Ishikawa (cell line): ENCODE measurements at regions not wholly inside any gene's neighbourhood (a gene's known extent, or its start where the extent isn't known, plus 50 kb on each side); places are given as distances from the start of the nearest gene placed in this dataset.

Experiments
- CEBPB ChIP-seq: IDR thresholded peaks from 2 replicates; pipeline ENCODE4 v1.6.1; 2012
- CREB1 ChIP-seq: IDR thresholded peaks from 2 replicates; pipeline ENCODE4 v1.6.1; 2012; ENCODE audit warnings: low read depth
- EGR1 ChIP-seq: IDR thresholded peaks from 2 replicates; pipeline ENCODE4 v1.6.1; 2012
- EP300 ChIP-seq: IDR thresholded peaks from 2 replicates; pipeline ENCODE4 v1.6.1; 2012; ENCODE audit warnings: borderline replicate concordance
- FOXM1 ChIP-seq: IDR thresholded peaks from 2 replicates; pipeline ENCODE4 v1.6.1; 2012; ENCODE audit warnings: low read depth, borderline replicate concordance
- NFIC ChIP-seq: IDR thresholded peaks from 2 replicates; pipeline ENCODE4 v1.6.1; 2012
- RAD21 ChIP-seq: IDR thresholded peaks from 2 replicates; pipeline ENCODE4 v1.6.1; 2012; ENCODE audit warnings: low read depth
- TAF1 ChIP-seq: IDR thresholded peaks from 2 replicates; pipeline ENCODE4 v1.6.1; 2012; ENCODE audit warnings: low read depth, mild to moderate bottlenecking
- TCF12 ChIP-seq: IDR thresholded peaks from 2 replicates; pipeline ENCODE4 v1.6.1; 2012; ENCODE audit warnings: low read depth
- TEAD4 ChIP-seq: IDR thresholded peaks from 2 replicates; pipeline ENCODE4 v1.6.1; 2012
- YY1 ChIP-seq: IDR thresholded peaks from 2 replicates; pipeline ENCODE4 v1.6.1; 2012; ENCODE audit warnings: low read depth
- ZBTB7A ChIP-seq: IDR thresholded peaks from 2 replicates; pipeline ENCODE4 v1.6.1; 2012; ENCODE audit warnings: low read depth
- TF ChIP-seq, protein P1 (sequence below): IDR thresholded peaks from 2 replicates; pipeline ENCODE4 v1.6.1; 2012
- TF ChIP-seq, protein P2 (sequence below): IDR thresholded peaks from 2 replicates; pipeline ENCODE4 v1.6.1; 2012; ENCODE audit warnings: low read depth, mild to moderate bottlenecking
- TF ChIP-seq, protein P3 (sequence below): IDR thresholded peaks from 2 replicates; pipeline ENCODE4 v1.6.1; 2012

DNA sequence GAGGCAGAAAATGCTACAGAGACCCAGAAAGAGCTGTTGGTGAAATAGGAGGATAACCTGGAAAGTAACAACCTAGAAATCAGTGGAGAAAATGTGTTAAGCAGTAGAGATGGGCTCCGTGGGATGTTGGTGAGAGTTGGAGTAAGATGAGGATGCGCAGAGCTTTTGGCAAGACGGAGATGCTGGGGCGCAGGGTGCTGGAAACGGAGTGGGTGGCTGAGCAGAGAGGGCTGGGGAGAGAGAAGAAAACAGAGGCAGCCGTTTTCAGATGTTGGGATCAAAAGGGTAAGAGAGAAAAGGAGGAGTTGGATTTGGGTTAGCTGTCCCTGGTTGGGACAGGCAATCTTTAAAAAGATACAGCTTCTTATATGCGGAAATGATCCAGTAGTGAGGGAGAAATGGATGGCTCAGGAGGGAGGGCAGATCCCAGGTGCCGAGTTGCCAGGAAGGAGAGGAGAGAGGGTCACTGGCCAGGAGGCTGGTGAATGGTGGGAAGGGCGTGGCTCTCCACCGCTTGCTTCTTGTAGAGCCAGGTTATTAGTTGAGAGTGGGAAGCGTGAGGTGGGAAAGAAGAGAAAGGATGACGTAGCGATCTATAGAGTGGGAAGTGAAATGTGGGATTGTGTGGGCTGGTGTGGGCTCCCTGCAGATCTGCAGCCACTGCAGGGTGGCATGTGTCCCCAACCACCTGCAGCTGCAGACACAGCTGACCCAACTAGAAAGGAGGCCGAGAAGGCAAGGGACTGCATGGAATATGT is 182.2 kb upstream of the SVIL start:
- TF ChIP-seq NFIC (no peak), FOXM1 (no peak)

DNA sequence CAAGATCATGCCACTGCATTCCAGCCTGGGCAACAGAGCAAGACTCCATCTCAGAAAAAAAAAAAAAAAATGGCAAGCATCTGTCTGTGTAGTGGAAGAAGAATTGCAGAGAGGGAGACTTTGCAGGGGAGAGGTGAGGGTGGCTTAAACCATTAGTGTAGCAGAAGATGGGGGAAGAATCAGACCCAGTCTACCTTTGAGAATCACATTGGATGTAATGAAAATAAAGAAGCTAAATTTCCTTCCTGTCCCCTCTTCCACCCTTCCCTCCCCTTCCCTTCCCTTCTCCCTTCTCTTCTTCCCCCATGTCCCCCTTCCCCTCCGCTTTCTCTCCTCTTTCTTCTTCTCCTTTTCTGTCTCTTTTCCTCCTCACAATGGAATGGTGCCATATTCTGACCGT is 180.8 kb upstream of the SVIL start:
- no peak for TF ChIP-seq TEAD4
- TF ChIP-seq CREB1, result no peak
- TF ChIP-seq TCF12, result no peak
- TF ChIP-seq, protein P1, sequence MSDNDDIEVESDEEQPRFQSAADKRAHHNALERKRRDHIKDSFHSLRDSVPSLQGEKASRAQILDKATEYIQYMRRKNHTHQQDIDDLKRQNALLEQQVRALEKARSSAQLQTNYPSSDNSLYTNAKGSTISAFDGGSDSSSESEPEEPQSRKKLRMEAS, result no peak
- no peak for TF ChIP-seq CEBPB
- TF ChIP-seq, protein P2, sequence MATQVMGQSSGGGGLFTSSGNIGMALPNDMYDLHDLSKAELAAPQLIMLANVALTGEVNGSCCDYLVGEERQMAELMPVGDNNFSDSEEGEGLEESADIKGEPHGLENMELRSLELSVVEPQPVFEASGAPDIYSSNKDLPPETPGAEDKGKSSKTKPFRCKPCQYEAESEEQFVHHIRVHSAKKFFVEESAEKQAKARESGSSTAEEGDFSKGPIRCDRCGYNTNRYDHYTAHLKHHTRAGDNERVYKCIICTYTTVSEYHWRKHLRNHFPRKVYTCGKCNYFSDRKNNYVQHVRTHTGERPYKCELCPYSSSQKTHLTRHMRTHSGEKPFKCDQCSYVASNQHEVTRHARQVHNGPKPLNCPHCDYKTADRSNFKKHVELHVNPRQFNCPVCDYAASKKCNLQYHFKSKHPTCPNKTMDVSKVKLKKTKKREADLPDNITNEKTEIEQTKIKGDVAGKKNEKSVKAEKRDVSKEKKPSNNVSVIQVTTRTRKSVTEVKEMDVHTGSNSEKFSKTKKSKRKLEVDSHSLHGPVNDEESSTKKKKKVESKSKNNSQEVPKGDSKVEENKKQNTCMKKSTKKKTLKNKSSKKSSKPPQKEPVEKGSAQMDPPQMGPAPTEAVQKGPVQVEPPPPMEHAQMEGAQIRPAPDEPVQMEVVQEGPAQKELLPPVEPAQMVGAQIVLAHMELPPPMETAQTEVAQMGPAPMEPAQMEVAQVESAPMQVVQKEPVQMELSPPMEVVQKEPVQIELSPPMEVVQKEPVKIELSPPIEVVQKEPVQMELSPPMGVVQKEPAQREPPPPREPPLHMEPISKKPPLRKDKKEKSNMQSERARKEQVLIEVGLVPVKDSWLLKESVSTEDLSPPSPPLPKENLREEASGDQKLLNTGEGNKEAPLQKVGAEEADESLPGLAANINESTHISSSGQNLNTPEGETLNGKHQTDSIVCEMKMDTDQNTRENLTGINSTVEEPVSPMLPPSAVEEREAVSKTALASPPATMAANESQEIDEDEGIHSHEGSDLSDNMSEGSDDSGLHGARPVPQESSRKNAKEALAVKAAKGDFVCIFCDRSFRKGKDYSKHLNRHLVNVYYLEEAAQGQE, result no peak
- no peak for TF ChIP-seq EP300
- no peak for TF ChIP-seq FOXM1
- TF ChIP-seq EGR1, result no peak
- no peak for TF ChIP-seq RAD21
- no peak for TF ChIP-seq ZBTB7A
- no peak for TF ChIP-seq YY1
- TF ChIP-seq, protein P3, sequence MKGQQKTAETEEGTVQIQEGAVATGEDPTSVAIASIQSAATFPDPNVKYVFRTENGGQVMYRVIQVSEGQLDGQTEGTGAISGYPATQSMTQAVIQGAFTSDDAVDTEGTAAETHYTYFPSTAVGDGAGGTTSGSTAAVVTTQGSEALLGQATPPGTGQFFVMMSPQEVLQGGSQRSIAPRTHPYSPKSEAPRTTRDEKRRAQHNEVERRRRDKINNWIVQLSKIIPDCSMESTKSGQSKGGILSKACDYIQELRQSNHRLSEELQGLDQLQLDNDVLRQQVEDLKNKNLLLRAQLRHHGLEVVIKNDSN, result no peak
- TF ChIP-seq TAF1, result no peak
- no peak for TF ChIP-seq NFIC

DNA sequence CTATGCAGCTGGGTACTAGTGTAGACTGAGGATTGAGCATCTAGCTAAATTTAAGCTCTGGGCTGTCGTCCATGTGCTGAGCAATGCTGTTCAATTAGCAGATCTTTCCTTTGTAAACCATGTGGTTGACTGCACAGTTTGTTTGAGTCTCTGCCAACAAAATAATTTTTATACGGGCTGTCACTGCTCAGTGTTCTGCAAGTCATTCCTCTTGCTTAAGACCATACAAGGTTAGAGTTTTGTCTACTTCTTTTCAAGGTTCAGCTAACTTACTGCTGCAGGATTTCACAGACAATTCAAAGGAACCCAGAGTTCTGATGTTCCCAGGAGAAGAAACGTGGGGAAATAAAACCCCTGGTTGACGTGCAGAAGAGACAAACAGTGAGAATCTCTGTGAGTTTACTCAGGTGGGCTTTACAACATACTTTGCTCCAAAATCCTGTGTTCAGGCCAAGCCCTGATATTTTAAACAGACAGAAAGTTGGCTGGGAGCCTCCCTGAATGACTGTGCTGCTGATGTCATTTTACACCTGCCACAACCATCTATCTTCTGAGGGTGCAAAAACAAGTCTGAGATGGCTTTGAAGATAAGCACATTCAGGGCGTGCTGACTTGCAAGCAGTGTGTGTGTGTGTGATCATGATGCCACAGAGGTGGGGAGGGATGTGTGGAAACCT is 177.1 kb upstream of the SVIL start:
- TF ChIP-seq NFIC (peak; percentile 72), YY1 (no peak), TAF1 (no peak), CREB1 (peak; percentile 18; the same call in 1 of the 2 replicates), TCF12 (peak; percentile 82), EGR1 (no peak), TEAD4 (no peak), ZBTB7A (no peak), FOXM1 (no peak), CEBPB (peak; percentile 15; the same call in 1 of the 2 replicates), RAD21 (no peak), EP300 (peak; percentile 57; the same call in 1 of the 2 replicates)
- TF ChIP-seq, protein P1, result peak; percentile 62; the same call in 1 of the 2 replicates
- TF ChIP-seq, protein P2, result no peak
- TF ChIP-seq, protein P3, result no peak

DNA sequence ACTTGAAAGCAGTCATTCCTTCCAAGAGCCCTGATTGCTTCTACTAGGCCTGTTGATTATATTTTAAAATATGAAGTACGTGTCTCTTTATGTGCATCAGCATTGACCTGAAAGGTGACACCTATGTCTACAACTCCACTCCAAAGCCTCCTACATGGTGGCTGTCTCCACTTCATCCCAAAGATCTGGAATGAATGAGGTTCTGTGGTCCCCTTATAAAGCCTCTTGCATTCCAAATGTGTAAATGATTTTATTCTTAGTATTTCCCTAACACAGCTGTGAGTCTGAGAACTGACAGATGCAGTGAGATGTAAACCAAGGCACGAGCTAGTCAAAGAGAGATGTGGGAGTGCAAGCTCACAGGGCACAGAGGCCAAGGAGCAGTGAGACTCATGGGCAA is 176.0 kb upstream of the SVIL start:
- no peak for TF ChIP-seq CEBPB
- no peak for TF ChIP-seq YY1
- no peak for TF ChIP-seq CREB1
- no peak for TF ChIP-seq TAF1
- no peak for TF ChIP-seq FOXM1
- no peak for TF ChIP-seq NFIC
- no peak for TF ChIP-seq RAD21
- no peak for TF ChIP-seq EP300
- TF ChIP-seq, protein P3, result no peak
- TF ChIP-seq, protein P2, result no peak
- TF ChIP-seq TEAD4, result no peak
